Upper lobe of right lung (tissue), 1 donor: ENCODE measurements at regions not wholly inside any gene's neighbourhood (a gene's known extent, or its start where the extent isn't known, plus 50 kb on each side); places are given as distances from the start of the nearest gene placed in this dataset.

Experiments used
- ATAC-seq: fragments of 200-7000 bp; cut with Tn5 transposase; one replicate; pipeline ENCODE4 v1.9.1; 2020; ENCODE audit warnings: mild to moderate bottlenecking, moderate library complexity
- DNase-seq: peaks from one replicate; pipeline ENCODE4 v3.0.0-alpha.2; 2020
- H3K27ac ChIP-seq: fragments of 200-600 bp; one replicate; pipeline ENCODE4 v1.8.0; 2022
- H3K27me3 ChIP-seq: fragments of 200-600 bp; one replicate; pipeline ENCODE4 v1.8.0; 2022; ENCODE audit warnings: mild to moderate bottlenecking
- H3K36me3 ChIP-seq: fragments of 200-600 bp; one replicate; pipeline ENCODE4 v1.8.0; 2022
- H3K4me1 ChIP-seq: fragments of 200-600 bp; one replicate; pipeline ENCODE4 v1.8.0; 2022
- H3K4me3 ChIP-seq: fragments of 200-600 bp; one replicate; pipeline ENCODE4 v1.8.0; 2022; ENCODE audit warnings: mild to moderate bottlenecking
- H3K9me3 ChIP-seq: fragments of 200-600 bp; one replicate; pipeline ENCODE4 v1.8.0; 2022
- CTCF ChIP-seq: fragments of 200-600 bp; IDR thresholded peaks from one replicate; pipeline ENCODE4 v1.8.0; 2022; ENCODE audit warnings: antibody characterized with exemption
- intact Hi-C: fragments of 100-400 bp; cut with DNase I; formaldehyde crosslinking; loops from one replicate; pipeline ENCODE4 v1.11.0; 2022
- donor health status: DM: no; HTN: yes; CAD: no; lungs with severe emphysema.

GRCh38 chr21:27513825-27514224 is 546.9 kb upstream of the ADAMTS5 start:
- no peak for TF ChIP-seq CTCF
- Histone ChIP-seq H3K4me1 (no peaks in the 10 kb centered on the region), H3K4me3 (no peak overlapping the region), H3K27ac (no peak overlapping the region), H3K9me3 (no peaks in the 10 kb centered on the region), H3K36me3 (no peaks in the 10 kb centered on the region), H3K27me3 (no peaks in the 10 kb centered on the region)
- intact Hi-C loops = no loop called here
- DNase-seq (no peak), ATAC-seq (no peak)

- ATAC-seq (no peak), DNase-seq (no peak)
- TF ChIP-seq CTCF = no peak
- Histone ChIP-seq H3K9me3 (no peaks in the 10 kb centered on the region), H3K27ac (no peak overlapping the region), H3K4me3 (no peak overlapping the region), H3K4me1 (no peaks in the 10 kb centered on the region), H3K27me3 (no peaks in the 10 kb centered on the region), H3K36me3 (no peaks in the 10 kb centered on the region)
- intact Hi-C loops = no loop called here
These were observed 546.1 kb upstream of the ADAMTS5 start for GRCh38 chr21:27513016-27513415.

GRCh38 chr21:27511233-27511632 is 544.3 kb upstream of the ADAMTS5 start:
- intact Hi-C loops = no loop called here
- no peak overlapping the region for H3K27ac ChIP-seq
- H3K36me3 ChIP-seq = no peaks in the 10 kb centered on the region
- H3K9me3 ChIP-seq = no peaks in the 10 kb centered on the region
- peak; percentile 23 for ATAC-seq
- H3K27me3 ChIP-seq = no peaks in the 10 kb centered on the region
- TF ChIP-seq CTCF = no peak
- DNase-seq = no peak
- H3K4me1 ChIP-seq = no peaks in the 10 kb centered on the region
- no peak overlapping the region for H3K4me3 ChIP-seq

- DNase-seq (no peak), ATAC-seq (no peak)
- Histone ChIP-seq H3K9me3 (no peaks in the 10 kb centered on the region), H3K4me1 (no peaks in the 10 kb centered on the region), H3K27ac (no peak overlapping the region), H3K27me3 (no peaks in the 10 kb centered on the region), H3K4me3 (no peak overlapping the region), H3K36me3 (no peaks in the 10 kb centered on the region)
- TF ChIP-seq CTCF = no peak
- intact Hi-C loops = no loop called here
These were observed 540.8 kb upstream of the ADAMTS5 start for GRCh38 chr21:27507695-27508094.

- no peak overlapping the region for H3K4me3 ChIP-seq
- no peak overlapping the region for H3K27ac ChIP-seq
- DNase-seq (no peak), ATAC-seq (no peak)
- H3K36me3 ChIP-seq = no peaks in the 10 kb centered on the region
- no peaks in the 10 kb centered on the region for H3K27me3 ChIP-seq
- intact Hi-C loops = no loop called here
- H3K4me1 ChIP-seq = no peaks in the 10 kb centered on the region
- TF ChIP-seq CTCF = no peak
- no peaks in the 10 kb centered on the region for H3K9me3 ChIP-seq
These were observed 538.6 kb upstream of the ADAMTS5 start for GRCh38 chr21:27505516-27505915.

GRCh38 chr21:27502801-27503200 is 535.9 kb upstream of the ADAMTS5 start:
- no peaks in the 10 kb centered on the region for H3K27me3 ChIP-seq
- intact Hi-C loops = no loop called here
- H3K4me3 ChIP-seq = no peak overlapping the region
- DNase-seq (no peak), ATAC-seq (no peak)
- no peak overlapping the region for H3K27ac ChIP-seq
- H3K9me3 ChIP-seq = no peaks in the 10 kb centered on the region
- no peak for TF ChIP-seq CTCF
- no peaks in the 10 kb centered on the region for H3K36me3 ChIP-seq
- H3K4me1 ChIP-seq = no peaks in the 10 kb centered on the region
